ENCODE measurements at regions not wholly inside any gene's neighbourhood (a gene's known extent, or its start where the extent isn't known, plus 50 kb on each side); places are given as distances from the start of the nearest gene placed in this dataset.

- no peaks in the 10 kb centered on the region for H3K4me1 ChIP-seq
- H3K4me2 ChIP-seq (ENCODE audit: low read length): no peak overlapping the region
- H3K9ac ChIP-seq: no peak overlapping the region
- no peak overlapping the region for H2AFZ ChIP-seq
- H3K4me3 ChIP-seq (ENCODE audit: low read depth, low read length): no peak overlapping the region
- TF ChIP-seq CTCF (IDR thresholded peaks at IDR 0.05): no peak
- H3K79me2 ChIP-seq: no peaks in the 10 kb centered on the region
- H3K9me3 ChIP-seq (ENCODE audit: control insufficient read depth, low read length): no peaks in the 10 kb centered on the region
- no peaks in the 10 kb centered on the region for H3K36me3 ChIP-seq (ENCODE audit: control insufficient read depth, insufficient read depth, low read length)
- no peak overlapping the region for H3K27ac ChIP-seq
- H3K27me3 ChIP-seq (ENCODE audit: control insufficient read depth, insufficient read depth, low read length): no peaks in the 10 kb centered on the region
These were observed 228.5 kb upstream of the AJAP1 start for GRCh38 chr1:4425892-4426291.

GRCh38 chr1:4428711-4429110, 225.7 kb upstream of the AJAP1 start:
- Histone ChIP-seq H3K27me3 (ENCODE audit: control insufficient read depth, insufficient read depth, low read length) (no peaks in the 10 kb centered on the region), H3K79me2 (no peaks in the 10 kb centered on the region), H3K4me1 (no peaks in the 10 kb centered on the region), H3K27ac (no peak overlapping the region), H3K9me3 (ENCODE audit: control insufficient read depth, low read length) (no peaks in the 10 kb centered on the region), H3K36me3 (ENCODE audit: control insufficient read depth, insufficient read depth, low read length) (no peaks in the 10 kb centered on the region), H3K9ac (no peak overlapping the region), H3K4me3 (ENCODE audit: low read depth, low read length) (no peak overlapping the region), H2AFZ (no peak overlapping the region), H3K4me2 (ENCODE audit: low read length) (no peak overlapping the region)
- TF ChIP-seq CTCF (IDR thresholded peaks at IDR 0.05): no peak

GRCh38 chr1:4430406-4431365, 223.7 kb upstream of the AJAP1 start:
- H3K27ac ChIP-seq: no peak overlapping the region
- no peaks in the 10 kb centered on the region for H3K9me3 ChIP-seq (ENCODE audit: control insufficient read depth, low read length)
- no peak overlapping the region for H3K4me3 ChIP-seq (ENCODE audit: low read depth, low read length)
- H2AFZ ChIP-seq: no peak overlapping the region
- no peak overlapping the region for H3K9ac ChIP-seq
- no peak for TF ChIP-seq CTCF (IDR thresholded peaks at IDR 0.05)
- no peaks in the 10 kb centered on the region for H3K79me2 ChIP-seq
- H3K4me2 ChIP-seq (ENCODE audit: low read length): no peak overlapping the region
- no peaks in the 10 kb centered on the region for H3K27me3 ChIP-seq (ENCODE audit: control insufficient read depth, insufficient read depth, low read length)
- no peaks in the 10 kb centered on the region for H3K36me3 ChIP-seq (ENCODE audit: control insufficient read depth, insufficient read depth, low read length)
- H3K4me1 ChIP-seq: no peaks in the 10 kb centered on the region

- no peak for TF ChIP-seq CTCF (IDR thresholded peaks at IDR 0.05)
- no peak overlapping the region for H2AFZ ChIP-seq
- H3K9me3 ChIP-seq (ENCODE audit: control insufficient read depth, low read length): no peaks in the 10 kb centered on the region
- H3K9ac ChIP-seq: no peak overlapping the region
- H3K27me3 ChIP-seq (ENCODE audit: control insufficient read depth, insufficient read depth, low read length): no peaks in the 10 kb centered on the region
- no peak overlapping the region for H3K4me3 ChIP-seq (ENCODE audit: low read depth, low read length)
- H3K4me2 ChIP-seq (ENCODE audit: low read length): no peak overlapping the region
- H3K36me3 ChIP-seq (ENCODE audit: control insufficient read depth, insufficient read depth, low read length): no peaks in the 10 kb centered on the region
- H3K4me1 ChIP-seq: no peaks in the 10 kb centered on the region
- H3K27ac ChIP-seq: no peak overlapping the region
- no peaks in the 10 kb centered on the region for H3K79me2 ChIP-seq
These were observed 222.9 kb upstream of the AJAP1 start for GRCh38 chr1:4431491-4431890.

GRCh38 chr1:4433075-4433474, 221.3 kb upstream of the AJAP1 start:
- no peaks in the 10 kb centered on the region for H3K9me3 ChIP-seq (ENCODE audit: control insufficient read depth, low read length)
- no peaks in the 10 kb centered on the region for H3K4me1 ChIP-seq
- H3K9ac ChIP-seq: no peak overlapping the region
- no peaks in the 10 kb centered on the region for H3K36me3 ChIP-seq (ENCODE audit: control insufficient read depth, insufficient read depth, low read length)
- no peaks in the 10 kb centered on the region for H3K79me2 ChIP-seq
- no peak overlapping the region for H3K27ac ChIP-seq
- H3K4me2 ChIP-seq (ENCODE audit: low read length): no peak overlapping the region
- no peaks in the 10 kb centered on the region for H3K27me3 ChIP-seq (ENCODE audit: control insufficient read depth, insufficient read depth, low read length)
- no peak overlapping the region for H2AFZ ChIP-seq
- no peak for TF ChIP-seq CTCF (IDR thresholded peaks at IDR 0.05)
- no peak overlapping the region for H3K4me3 ChIP-seq (ENCODE audit: low read depth, low read length)

All from parathyroid adenoma (tissue), 2 donors.